Right kidney (tissue), 1 donor: ENCODE measurements at regions not wholly inside any gene's neighbourhood (a gene's known extent, or its start where the extent isn't known, plus 50 kb on each side); places are given as distances from the start of the nearest gene placed in this dataset.

ENCODE experiments used
- DNase-seq: peaks from one replicate; pipeline ENCODE4 v3.0.0-alpha.2; 2016

DNA sequence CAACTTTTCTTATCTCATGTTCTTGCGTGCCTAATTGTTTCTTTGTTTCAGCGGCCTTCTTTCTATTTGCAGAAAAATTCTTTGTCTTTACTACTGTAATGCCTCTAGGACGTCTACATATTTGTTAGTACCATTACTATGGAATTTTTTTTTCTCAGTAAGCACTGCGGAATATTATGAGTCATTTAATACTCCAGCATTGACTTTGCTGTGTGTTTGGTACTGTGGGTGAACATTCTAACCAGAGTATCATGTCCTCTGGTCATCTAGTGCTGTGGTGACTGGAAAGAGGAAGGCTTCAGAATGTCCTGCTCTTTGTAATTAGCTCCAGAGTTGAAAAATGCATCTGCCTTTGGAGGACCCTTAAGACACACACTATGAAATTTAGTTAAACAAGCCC, 58.5 kb upstream of the FERD3L start:
- DNase-seq = no peak

DNA sequence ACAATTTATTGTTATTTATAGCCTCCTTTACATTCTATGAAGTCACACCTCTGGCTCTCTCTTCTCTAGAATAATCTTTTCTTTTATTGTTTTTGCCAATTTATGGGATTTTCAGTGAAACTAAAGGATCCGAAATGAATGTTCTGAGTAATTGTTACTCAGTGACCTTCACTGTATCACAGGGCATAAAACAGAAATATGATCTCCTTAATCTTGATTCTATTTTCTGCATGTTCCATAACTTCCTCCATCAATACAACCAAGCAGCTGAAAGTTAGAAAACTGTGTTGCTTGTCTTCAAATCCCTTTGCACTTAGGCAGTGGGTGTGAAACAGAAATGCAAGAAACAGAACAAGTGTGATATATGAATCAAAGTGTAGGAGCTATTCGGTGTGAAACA, 57.4 kb upstream of the FERD3L start:
- DNase-seq = no peak
